CD4-positive, alpha-beta memory T cell (primary cell): ENCODE measurements at regions not wholly inside any gene's neighbourhood (a gene's known extent, or its start where the extent isn't known, plus 50 kb on each side); places are given as distances from the start of the nearest gene placed in this dataset.
"Not testable (repeated sequence)": the region's sequence is repeated elsewhere in the genome, so short reads cannot be mapped to it uniquely, and the experiment has no call there.

Experiments
- CTCF ChIA-PET: fragments of 350-600 bp; sonication (Branson Sonifier 250); formaldehyde crosslinking; loops from one replicate; lab custom pipeline; 2021; ENCODE audit warnings: inconsistent platforms; ENCODE audit not compliant: partially characterized antibody; lab: Charles Lee
- POLR2A ChIA-PET: fragments of 350-600 bp; sonication (Branson Sonifier 250); formaldehyde crosslinking; loops from one replicate; lab custom pipeline; 2021; ENCODE audit not compliant: partially characterized antibody; lab: Charles Lee
- DNase-seq, 5 donors: peaks; one replicate each; pipeline versions ENCODE4 v3.0.0 to v3.0.0-alpha.2; 2020 to 2022; ENCODE audit warnings: mixed read lengths in 1 of 5
- H3K27ac ChIP-seq: one replicate; pipeline ENCODE4 v1.7.0; 2013; ENCODE audit warnings: low read depth, low read length
- H3K27me3 ChIP-seq: 2 replicates; pipeline ENCODE4 v1.7.0; 2013; ENCODE audit warnings: mild to moderate bottlenecking, low read length, moderate library complexity; ENCODE audit not compliant: insufficient read depth
- H3K36me3 ChIP-seq: 2 replicates; pipeline ENCODE4 v1.7.0; 2013; ENCODE audit warnings: mild to moderate bottlenecking, low read length, moderate library complexity; ENCODE audit not compliant: insufficient read depth
- H3K4me1 ChIP-seq: 2 replicates; pipeline ENCODE4 v1.7.0; 2013; ENCODE audit warnings: mild to moderate bottlenecking, low read length, moderate library complexity; ENCODE audit not compliant: insufficient read depth
- H3K4me3 ChIP-seq, 2 donors: one replicate each; pipeline ENCODE4 v1.7.0; 2013; ENCODE audit warnings: low read length in 2 of 2, mild to moderate bottlenecking in 1 of 2
- H3K9me3 ChIP-seq, 2 donors: one replicate each; pipeline ENCODE4 v1.7.0; 2013; ENCODE audit warnings: low read length in 2 of 2, control low read depth in 1 of 2; ENCODE audit not compliant: control insufficient read depth in 1 of 2
- H3K27ac Mint-ChIP-seq, 7 donors: one replicate each; pipeline ENCODE4 v1.8.0; 2020 to 2021; ENCODE audit warnings: mixed read lengths in 7 of 7, mild to moderate bottlenecking in 6 of 7, inconsistent platforms in 3 of 7, moderate library complexity in 3 of 7
- H3K27me3 Mint-ChIP-seq, 2 donors: one replicate each; pipeline ENCODE4 v1.8.0; 2020 to 2021; ENCODE audit warnings: mixed read lengths in 2 of 2
- H3K36me3 Mint-ChIP-seq, 2 donors: one replicate each; pipeline ENCODE4 v1.8.0; 2020 to 2021; ENCODE audit warnings: mixed read lengths in 2 of 2, inconsistent platforms in 1 of 2, mild to moderate bottlenecking in 1 of 2
- H3K4me1 Mint-ChIP-seq, 4 donors: one replicate each; pipeline ENCODE4 v1.8.0; 2020 to 2021; ENCODE audit warnings: mixed read lengths in 4 of 4, mild to moderate bottlenecking in 1 of 4
- H3K4me3 Mint-ChIP-seq, 8 donors: one replicate each; pipeline ENCODE4 v1.8.0; 2020 to 2021; ENCODE audit warnings: mixed read lengths in 8 of 8, mild to moderate bottlenecking in 7 of 8, moderate library complexity in 6 of 8, inconsistent platforms in 3 of 8
- H3K9me3 Mint-ChIP-seq, 8 donors: one replicate each; pipeline ENCODE4 v1.8.0; 2020 to 2021; ENCODE audit warnings: mixed read lengths in 8 of 8, mild to moderate bottlenecking in 5 of 8, inconsistent platforms in 3 of 8, moderate library complexity in 1 of 8
- intact Hi-C: fragments of 100-400 bp; cut with micrococcal nuclease; formaldehyde crosslinking; loops from one replicate; pipeline ENCODE4 v1.15.1; 2023

- peak overlapping the region in 1 of 7 donors; percentile 3 for H3K27ac Mint-ChIP-seq
Observed at GRCh38 chr14:85178864-85179263, 351.1 kb upstream of the FLRT2 start.

GRCh38 chr14:85180876-85181275, 349.1 kb upstream of the FLRT2 start:
- Histone ChIP-seq H3K9me3 (no peaks in the 10 kb centered on the region), H3K4me1 (no peaks in the 10 kb centered on the region), H3K36me3 (no peaks in the 10 kb centered on the region), H3K4me3 (no peak overlapping the region), H3K27ac (no peak overlapping the region), H3K27me3 (no peaks in the 10 kb centered on the region)
- Mint-ChIP-seq H3K27me3 (no peaks in the 10 kb centered on the region), H3K4me3 (no peak overlapping the region), H3K27ac (no peak overlapping the region), H3K9me3 (peaks cover 0 to 20% (median 9%) of the 10 kb centered on the region in 8 donors), H3K4me1 (no peaks in the 10 kb centered on the region), H3K36me3 (no peaks in the 10 kb centered on the region)
- ChIA-PET CTCF (no interaction called here), POLR2A (no interaction called here)
- intact Hi-C loops: no loop called here
- DNase-seq: no peak

More at GRCh38 chr14:85178864-85179263, 351.1 kb upstream of the FLRT2 start:
- Histone ChIP-seq H3K27me3 (no peaks in the 10 kb centered on the region), H3K4me3 (no peak overlapping the region), H3K9me3 (no peaks in the 10 kb centered on the region), H3K27ac (no peak overlapping the region), H3K4me1 (no peaks in the 10 kb centered on the region), H3K36me3 (no peaks in the 10 kb centered on the region)
- Mint-ChIP-seq H3K9me3 (peaks cover 0 to 20% (median 7%) of the 10 kb centered on the region in 8 donors), H3K4me1 (no peaks in the 10 kb centered on the region), H3K36me3 (no peaks in the 10 kb centered on the region), H3K4me3 (no peak overlapping the region), H3K27me3 (no peaks in the 10 kb centered on the region)
- CTCF ChIA-PET: no interaction called here
- POLR2A ChIA-PET: no interaction called here
- no peak for DNase-seq
- intact Hi-C loops: no loop called here

GRCh38 chr14:85182282-85182681, 347.7 kb upstream of the FLRT2 start:
- Histone ChIP-seq H3K9me3 (no peaks in the 10 kb centered on the region), H3K27me3 (no peaks in the 10 kb centered on the region), H3K27ac (no peak overlapping the region), H3K4me3 (no peak overlapping the region), H3K36me3 (no peaks in the 10 kb centered on the region), H3K4me1 (no peaks in the 10 kb centered on the region)
- intact Hi-C loops: no loop called here
- H3K27me3 Mint-ChIP-seq: no peaks in the 10 kb centered on the region
- no peak overlapping the region for H3K4me3 Mint-ChIP-seq
- no peak overlapping the region for H3K27ac Mint-ChIP-seq
- no peaks in the 10 kb centered on the region for H3K4me1 Mint-ChIP-seq
- ChIA-PET CTCF (no interaction called here), POLR2A (no interaction called here)
- no peak for DNase-seq
- peaks cover 0 to 17% (median 6%) of the 10 kb centered on the region in 8 donors for H3K9me3 Mint-ChIP-seq
- no peaks in the 10 kb centered on the region for H3K36me3 Mint-ChIP-seq

GRCh38 chr14:85186082-85186481, 343.9 kb upstream of the FLRT2 start:
- Mint-ChIP-seq H3K36me3 (no peaks in the 10 kb centered on the region), H3K4me3 (no peak overlapping the region), H3K4me1 (no peaks in the 10 kb centered on the region), H3K27me3 (no peaks in the 10 kb centered on the region), H3K9me3 (peaks cover 3 to 14% (median 7%) of the 10 kb centered on the region in 8 donors), H3K27ac (no peak overlapping the region)
- ChIA-PET CTCF (no interaction called here), POLR2A (no interaction called here)
- no peak overlapping the region for H3K27ac ChIP-seq
- intact Hi-C loops: no loop called here
- DNase-seq: no peak
- no peaks in the 10 kb centered on the region for H3K36me3 ChIP-seq
- no peaks in the 10 kb centered on the region for H3K27me3 ChIP-seq
- H3K4me1 ChIP-seq: no peaks in the 10 kb centered on the region
- no peak overlapping the region for H3K4me3 ChIP-seq
- no peaks in the 10 kb centered on the region for H3K9me3 ChIP-seq

GRCh38 chr14:85187521-85187920, 342.4 kb upstream of the FLRT2 start:
- Histone ChIP-seq H3K9me3 (no peaks in the 10 kb centered on the region), H3K27ac (no peak overlapping the region), H3K4me3 (no peak overlapping the region), H3K36me3 (no peaks in the 10 kb centered on the region), H3K27me3 (no peaks in the 10 kb centered on the region), H3K4me1 (no peaks in the 10 kb centered on the region)
- Mint-ChIP-seq H3K4me3 (no peak overlapping the region), H3K27me3 (no peaks in the 10 kb centered on the region), H3K36me3 (no peaks in the 10 kb centered on the region), H3K4me1 (no peaks in the 10 kb centered on the region), H3K9me3 (peaks cover 2 to 18% (median 5%) of the 10 kb centered on the region in 8 donors), H3K27ac (no peak overlapping the region)
- intact Hi-C loops: no loop called here
- ChIA-PET CTCF (no interaction called here), POLR2A (no interaction called here)
- no peak for DNase-seq

GRCh38 chr14:85188836-85189235, 341.1 kb upstream of the FLRT2 start:
- Mint-ChIP-seq H3K4me1 (no peaks in the 10 kb centered on the region), H3K27ac (no peak overlapping the region), H3K27me3 (no peaks in the 10 kb centered on the region), H3K4me3 (no peak overlapping the region), H3K9me3 (peaks cover 2 to 22% (median 6%) of the 10 kb centered on the region in 8 donors), H3K36me3 (no peaks in the 10 kb centered on the region)
- no peak overlapping the region for H3K4me3 ChIP-seq
- no peak overlapping the region for H3K27ac ChIP-seq
- no peaks in the 10 kb centered on the region for H3K36me3 ChIP-seq
- CTCF ChIA-PET: no interaction called here
- no peaks in the 10 kb centered on the region for H3K4me1 ChIP-seq
- POLR2A ChIA-PET: no interaction called here
- H3K27me3 ChIP-seq: no peaks in the 10 kb centered on the region
- no peaks in the 10 kb centered on the region for H3K9me3 ChIP-seq
- DNase-seq: no peak
- intact Hi-C loops: no loop called here

GRCh38 chr14:85189253-85189652, 340.7 kb upstream of the FLRT2 start:
- peaks cover 1 to 20% (median 5%) of the 10 kb centered on the region in 8 donors for H3K9me3 Mint-ChIP-seq
- H3K36me3 Mint-ChIP-seq, POLR2A ChIA-PET, CTCF ChIA-PET, H3K36me3 ChIP-seq, DNase-seq, H3K4me1 Mint-ChIP-seq, H3K27me3 Mint-ChIP-seq, intact Hi-C loops, H3K4me3 Mint-ChIP-seq, H3K27ac Mint-ChIP-seq, H3K9me3 ChIP-seq, H3K4me3 ChIP-seq, H3K27ac ChIP-seq, H3K4me1 ChIP-seq, H3K27me3 ChIP-seq: not testable (repeated sequence)

- CTCF ChIA-PET: no interaction called here
Observed at GRCh38 chr14:85190251-85190650, 339.7 kb upstream of the FLRT2 start.

More at GRCh38 chr14:85190251-85190650, 339.7 kb upstream of the FLRT2 start:
- no peak for DNase-seq
- peaks cover 0 to 27% (median 6%) of the 10 kb centered on the region in 8 donors for H3K9me3 Mint-ChIP-seq
- no peaks in the 10 kb centered on the region for H3K4me1 Mint-ChIP-seq
- H3K27me3 ChIP-seq: no peaks in the 10 kb centered on the region
- no peaks in the 10 kb centered on the region for H3K27me3 Mint-ChIP-seq
- intact Hi-C loops: no loop called here
- H3K27ac ChIP-seq: no peak overlapping the region
- H3K27ac Mint-ChIP-seq: peak overlapping the region in 1 of 7 donors; percentile 6
- no peaks in the 10 kb centered on the region for H3K36me3 ChIP-seq
- H3K4me1 ChIP-seq: no peaks in the 10 kb centered on the region
- no peaks in the 10 kb centered on the region for H3K36me3 Mint-ChIP-seq
- no peak overlapping the region for H3K4me3 ChIP-seq
- no peaks in the 10 kb centered on the region for H3K9me3 ChIP-seq
- POLR2A ChIA-PET: no interaction called here
- H3K4me3 Mint-ChIP-seq: no peak overlapping the region
